ENCODE measurements at regions not wholly inside any gene's neighbourhood (a gene's known extent, or its start where the extent isn't known, plus 50 kb on each side); places are given as distances from the start of the nearest gene placed in this dataset.

DNA sequence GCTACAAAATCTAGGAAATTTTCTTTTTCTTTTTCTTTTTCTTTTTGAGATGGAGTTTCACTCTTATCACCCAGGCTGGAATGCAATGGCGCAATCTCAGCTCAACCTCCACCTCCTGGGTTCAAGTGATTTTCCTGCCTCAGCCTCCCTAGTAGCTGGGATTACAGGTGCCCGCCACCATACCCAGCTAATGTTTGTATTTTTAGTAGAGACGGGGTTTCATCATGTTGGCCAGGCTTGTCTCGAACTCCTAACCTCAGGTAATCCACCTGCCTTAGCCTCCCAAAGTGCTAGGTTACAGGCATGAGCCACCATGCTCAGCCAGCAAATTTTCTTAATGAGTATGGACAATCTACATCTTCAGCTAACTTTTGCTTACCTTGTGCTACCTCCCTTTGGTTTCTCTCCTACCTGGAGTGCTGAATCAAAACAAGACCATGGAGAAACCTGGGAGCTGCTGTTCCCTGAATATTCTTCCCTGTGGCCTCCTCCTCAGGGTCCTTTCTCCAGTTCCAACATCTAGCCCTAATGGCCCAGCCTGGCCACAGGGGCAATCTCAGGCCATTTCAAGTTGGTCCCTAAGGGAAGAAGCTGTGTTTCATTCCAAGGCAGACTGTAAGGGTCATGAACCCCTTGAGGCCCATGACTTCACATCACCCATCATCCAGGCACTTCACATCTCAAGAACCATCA lies 74.6 kb upstream of the EGLN3 start:
- TF ChIP-seq CTCF (IDR thresholded peaks at IDR 0.05) (no peak), EZH2 (IDR thresholded peaks at IDR 0.05; ENCODE audit: borderline replicate concordance, insufficient read depth, low read depth, low read length, poor library complexity, severe bottlenecking) (no peak)
